ENCODE measurements at regions not wholly inside any gene's neighbourhood (a gene's known extent, or its start where the extent isn't known, plus 50 kb on each side); places are given as distances from the start of the nearest gene placed in this dataset.

- DNase-seq: no peak
Measured at GRCh38 chr1:229037806-229038405, 233.0 kb upstream of the RAB4A start.

- no peak for DNase-seq
Measured at GRCh38 chr1:229040630-229041358, 230.1 kb upstream of the RAB4A start.

GRCh38 chr1:229041946-229042345 is 229.0 kb upstream of the RAB4A start:
- no peak for DNase-seq

GRCh38 chr1:229042482-229042881 is 228.4 kb upstream of the RAB4A start:
- DNase-seq: no peak

- DNase-seq: no peak
Measured at GRCh38 chr1:229043115-229043514, 227.8 kb upstream of the RAB4A start.

GRCh38 chr1:229046251-229046853 is 224.6 kb upstream of the RAB4A start:
- no peak for DNase-seq

- DNase-seq: no peak
Measured at GRCh38 chr1:229047161-229047839, 223.6 kb upstream of the RAB4A start.

GRCh38 chr1:229047840-229048620 is 222.9 kb upstream of the RAB4A start:
- no peak for DNase-seq

- DNase-seq: no peak
Measured at GRCh38 chr1:229048896-229049295, 222.0 kb upstream of the RAB4A start.

- no peak for DNase-seq
Measured at GRCh38 chr1:229056046-229056445, 214.9 kb upstream of the RAB4A start.

GRCh38 chr1:229058111-229058561 is 212.8 kb upstream of the RAB4A start:
- no peak for DNase-seq

GRCh38 chr1:229058729-229059128 is 212.2 kb upstream of the RAB4A start:
- no peak for DNase-seq

- DNase-seq: no peak
Measured at GRCh38 chr1:229059671-229060539, 211.0 kb upstream of the RAB4A start.

- DNase-seq: no peak
Measured at GRCh38 chr1:229062135-229062534, 208.8 kb upstream of the RAB4A start.

- no peak for DNase-seq
Measured at GRCh38 chr1:229063154-229063773, 207.6 kb upstream of the RAB4A start.

- no peak for DNase-seq
Measured at GRCh38 chr1:229064320-229065168, 206.4 kb upstream of the RAB4A start.

GRCh38 chr1:229065613-229066012 is 205.3 kb upstream of the RAB4A start:
- DNase-seq: no peak

GRCh38 chr1:229066591-229066990 is 204.3 kb upstream of the RAB4A start:
- DNase-seq: no peak

GRCh38 chr1:229067546-229067945 is 203.4 kb upstream of the RAB4A start:
- no peak for DNase-seq

- no peak for DNase-seq
Measured at GRCh38 chr1:229068270-229068987, 202.5 kb upstream of the RAB4A start.
